Endometrium (tissue), 2 donors: ENCODE measurements at regions not wholly inside any gene's neighbourhood (a gene's known extent, or its start where the extent isn't known, plus 50 kb on each side); places are given as distances from the start of the nearest gene placed in this dataset.
A peak's percentile ranks its signal among the peaks of the same experiment; 100 is the strongest.
"Not testable (repeated sequence)": the region's sequence is repeated elsewhere in the genome, so short reads cannot be mapped to it uniquely, and the experiment has no call there.

Source experiments
- FAIRE-seq: peaks from 2 replicates; lab custom pipeline; 2012; peaks lifted over from hg19 to GRCh38; lab: Jason Lieb, UNC
- donor health status: control.
- donor health status: control.

DNA sequence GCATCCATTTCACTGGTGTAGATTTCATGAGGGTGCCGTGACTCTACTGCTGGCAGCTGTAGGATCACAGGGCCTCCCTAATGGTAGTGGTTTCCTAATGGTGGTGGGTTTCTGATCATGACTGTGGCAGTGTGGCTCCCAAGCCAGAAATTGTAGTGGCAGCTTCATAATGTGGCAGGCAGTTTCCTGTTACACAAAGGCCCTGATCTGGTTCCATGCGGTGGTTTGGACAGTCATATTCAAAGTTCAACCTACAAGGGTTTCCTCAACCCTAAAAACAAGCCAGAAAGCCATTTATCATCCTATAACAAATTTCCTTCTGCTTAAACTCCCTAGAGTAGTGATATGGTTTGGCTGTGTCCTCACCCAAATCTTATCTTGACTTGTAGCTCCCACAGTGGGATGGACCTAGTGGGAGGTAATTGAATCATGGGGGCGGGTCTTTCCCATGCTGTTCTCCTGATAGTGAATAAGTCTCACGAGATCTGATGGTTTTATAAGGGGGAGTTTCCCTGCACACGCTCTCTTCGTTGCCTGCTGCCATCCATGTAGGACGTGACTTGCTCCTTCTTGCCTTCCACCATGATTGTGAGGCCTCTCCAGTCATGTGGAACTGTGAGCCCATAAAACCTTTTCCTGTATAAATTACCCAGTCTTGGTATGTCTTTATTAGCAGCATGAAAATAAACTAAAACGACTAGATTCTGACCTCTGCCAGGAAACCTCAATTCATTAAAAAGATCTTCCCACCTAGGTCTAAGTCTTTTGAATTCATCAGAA lies 257.1 kb downstream of the EFCAB11 start:
- no peak for FAIRE-seq

DNA sequence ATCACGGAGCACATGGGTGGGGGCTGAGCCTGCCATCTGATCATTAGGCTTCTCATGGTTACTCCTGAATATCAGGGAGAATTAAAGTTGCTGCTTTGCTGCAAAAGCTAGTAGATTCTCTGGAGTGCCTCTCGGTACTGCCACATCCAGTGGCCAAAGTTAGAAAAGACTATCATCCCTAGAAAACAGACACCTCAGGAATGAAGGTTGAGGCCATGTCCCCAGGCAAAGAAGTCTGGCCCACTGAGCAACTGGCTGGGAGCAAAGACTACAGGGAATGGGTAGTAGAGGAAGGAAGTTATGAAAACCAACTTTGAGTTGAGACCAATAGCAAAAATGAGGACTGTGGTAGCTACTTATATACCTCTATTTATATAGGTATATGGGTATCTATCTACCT lies 258.7 kb downstream of the EFCAB11 start:
- no peak for FAIRE-seq

DNA sequence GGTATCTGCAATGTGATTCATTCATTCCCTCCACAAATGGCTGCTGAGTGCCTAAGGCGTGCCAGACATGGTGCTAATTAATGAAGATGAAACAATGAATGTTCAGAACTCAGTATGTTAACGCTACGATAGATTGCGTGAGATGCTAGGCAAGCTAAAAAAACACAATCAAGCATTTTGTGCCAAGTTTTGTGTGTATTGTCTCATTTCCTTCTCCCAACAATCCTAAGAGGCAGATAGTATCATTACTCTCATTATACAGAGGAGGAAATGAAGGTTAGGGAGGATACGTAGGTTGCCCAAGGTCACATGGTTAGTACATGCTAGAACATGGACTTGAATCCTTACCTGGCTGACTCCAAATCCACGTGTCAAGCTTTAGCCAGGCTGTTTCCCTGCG lies 264.4 kb downstream of the EFCAB11 start:
- no peak for FAIRE-seq

GRCh38 chr14:89689711-89690110 lies 264.8 kb downstream of the EFCAB11 start:
- not testable (repeated sequence) for FAIRE-seq

DNA sequence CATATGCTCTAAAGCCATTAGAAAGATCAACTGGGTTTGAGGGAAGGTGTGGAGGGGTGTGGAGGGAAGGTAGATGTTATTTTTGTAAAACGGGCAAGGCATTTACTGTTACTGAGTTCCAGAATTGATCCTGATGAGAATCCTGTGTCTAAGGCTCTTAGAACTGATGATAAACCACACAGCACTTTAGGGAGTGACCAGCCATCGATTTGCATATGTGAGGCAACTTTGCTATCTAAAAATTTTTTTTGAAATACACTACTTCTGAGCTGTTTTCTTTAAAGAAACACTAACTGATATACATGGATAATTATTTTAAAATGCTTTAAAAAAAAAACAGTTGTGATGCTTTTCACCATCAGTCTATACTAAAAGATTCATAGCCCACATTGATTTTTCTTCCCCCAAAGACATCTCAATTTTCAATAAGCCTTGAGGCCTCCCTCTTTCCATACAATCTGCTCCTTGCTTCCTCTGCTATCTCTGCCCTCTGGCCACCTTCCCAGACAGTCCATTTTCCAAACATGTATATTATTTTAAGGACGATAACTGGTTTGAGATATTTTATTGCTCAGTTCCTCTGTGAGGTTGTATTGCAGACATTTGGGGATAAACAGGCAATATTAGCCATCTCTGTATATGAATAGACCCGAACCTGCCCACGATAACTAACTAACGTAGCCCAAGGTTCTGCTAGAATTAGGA lies 265.9 kb downstream of the EFCAB11 start:
- FAIRE-seq = no peak

DNA sequence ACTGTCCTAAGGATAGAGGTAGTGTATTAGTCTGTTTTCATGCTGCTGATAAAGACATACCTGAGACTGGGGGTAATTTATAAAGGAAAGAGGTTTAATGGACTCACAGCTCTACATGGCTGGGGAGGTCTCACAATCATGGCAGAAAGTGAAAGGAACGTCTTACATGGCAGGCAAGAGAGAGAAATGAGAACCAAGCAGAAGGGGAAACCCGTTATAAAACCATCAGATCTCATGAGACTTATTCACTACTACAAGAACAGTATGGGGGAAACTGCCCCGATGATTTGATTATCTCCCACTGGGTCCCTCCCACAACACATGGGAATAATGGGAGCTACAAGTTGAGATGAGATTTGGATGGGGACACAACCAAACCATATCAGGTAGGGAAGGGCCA lies 267.4 kb downstream of the EFCAB11 start:
- FAIRE-seq = not testable (repeated sequence)

GRCh38 chr14:89684139-89684538 lies 267.1 kb upstream of the FOXN3 start:
- no peak for FAIRE-seq

- FAIRE-seq = no peak
Measured at GRCh38 chr14:89681086-89682018, 264.3 kb upstream of the FOXN3 start.

DNA sequence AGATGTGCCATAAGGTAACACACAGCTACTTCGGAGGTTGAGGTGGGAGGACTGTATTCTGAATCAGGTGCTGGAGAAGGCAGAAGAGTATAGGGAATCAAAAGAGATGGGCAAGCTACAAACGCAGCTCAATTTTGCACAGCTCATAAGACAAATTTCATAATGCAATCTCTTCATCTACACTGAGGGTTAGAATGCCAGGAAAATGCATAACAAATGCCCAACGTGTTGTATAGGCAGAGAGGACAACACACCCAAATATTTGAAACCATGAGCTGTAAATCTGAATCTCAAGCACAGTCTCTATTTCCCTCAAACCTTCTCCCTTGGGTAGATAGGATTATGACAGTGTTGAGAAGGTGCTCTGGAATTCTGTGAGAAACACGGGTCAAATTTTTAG lies 263.1 kb upstream of the FOXN3 start:
- FAIRE-seq = no peak

DNA sequence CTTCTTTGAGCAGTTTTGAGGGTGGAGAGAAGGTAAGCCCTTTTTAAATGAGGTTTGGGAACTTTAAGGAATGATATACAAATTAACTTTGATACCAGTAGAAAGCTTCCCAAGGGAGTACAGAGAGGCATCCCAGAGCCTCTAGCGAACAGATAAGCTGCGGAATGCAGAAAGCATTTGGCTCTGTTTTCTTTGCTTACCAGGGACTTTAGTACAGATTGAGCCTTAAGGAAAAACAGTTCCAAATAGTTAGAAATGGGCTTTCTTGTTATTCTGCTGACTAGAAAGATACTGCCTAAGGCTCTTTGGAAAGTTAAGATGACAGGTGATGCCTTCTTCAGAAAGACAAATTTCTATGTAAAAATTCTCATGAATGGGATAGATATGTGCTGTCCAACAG lies 261.7 kb upstream of the FOXN3 start:
- no peak for FAIRE-seq

- no peak for FAIRE-seq
Measured at GRCh38 chr14:89675590-89675989, 258.6 kb upstream of the FOXN3 start.

DNA sequence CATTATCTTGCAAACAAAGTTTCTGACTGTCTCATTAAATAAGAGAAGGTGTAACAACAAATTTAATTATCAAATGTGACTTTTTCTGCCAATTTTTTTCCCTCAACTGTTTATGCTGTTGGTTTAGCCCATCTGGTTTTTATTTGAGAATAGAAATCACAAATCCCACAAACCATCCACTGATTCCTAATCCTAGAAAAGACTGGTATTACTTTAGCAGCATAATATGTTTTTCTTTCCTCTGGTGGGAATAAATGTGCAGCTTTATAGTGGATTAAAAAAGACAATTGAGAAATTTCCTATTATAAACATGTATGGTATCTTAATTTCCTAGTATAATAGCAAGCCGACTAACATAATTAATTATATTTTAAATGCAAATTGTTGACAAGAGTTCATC lies 257.9 kb upstream of the FOXN3 start:
- peak; percentile 43 for FAIRE-seq

DNA sequence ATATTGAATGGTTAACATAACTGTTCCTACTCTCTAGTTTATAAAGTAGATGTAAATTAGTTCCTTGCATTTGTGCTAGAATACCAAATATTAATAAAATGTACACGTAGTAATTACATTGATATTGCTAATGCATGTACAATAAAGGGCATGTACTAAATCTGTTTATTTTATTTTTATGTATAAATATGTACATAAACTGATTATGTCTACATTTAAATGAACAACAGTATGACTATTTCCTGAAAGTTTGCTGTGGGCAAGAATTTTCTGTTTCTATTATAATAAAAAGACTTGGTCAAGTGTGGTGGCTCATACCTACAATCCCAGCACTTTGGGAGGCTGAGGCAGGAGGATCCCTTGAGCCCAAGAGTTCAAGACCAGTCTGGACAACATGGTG lies 257.2 kb upstream of the FOXN3 start:
- no peak for FAIRE-seq

GRCh38 chr14:89673512-89674225 lies 256.6 kb upstream of the FOXN3 start:
- FAIRE-seq = no peak

GRCh38 chr14:89672636-89673511 lies 255.8 kb upstream of the FOXN3 start:
- FAIRE-seq = no peak

GRCh38 chr14:89669193-89669592 lies 252.2 kb upstream of the FOXN3 start:
- FAIRE-seq = no peak

GRCh38 chr14:89667983-89668382 lies 250.9 kb upstream of the FOXN3 start:
- no peak for FAIRE-seq

- FAIRE-seq = not testable (repeated sequence)
Measured at GRCh38 chr14:89665300-89666081, 248.5 kb upstream of the FOXN3 start.

- no peak for FAIRE-seq
Measured at GRCh38 chr14:89661392-89661791, 244.4 kb upstream of the FOXN3 start.

GRCh38 chr14:89660625-89661233 lies 243.7 kb upstream of the FOXN3 start:
- FAIRE-seq = not testable (repeated sequence)
